ENCODE measurements at regions not wholly inside any gene's neighbourhood (a gene's known extent, or its start where the extent isn't known, plus 50 kb on each side); places are given as distances from the start of the nearest gene placed in this dataset.
"Not testable (repeated sequence)": the region's sequence is repeated elsewhere in the genome, so short reads cannot be mapped to it uniquely, and the experiment has no call there.

DNA sequence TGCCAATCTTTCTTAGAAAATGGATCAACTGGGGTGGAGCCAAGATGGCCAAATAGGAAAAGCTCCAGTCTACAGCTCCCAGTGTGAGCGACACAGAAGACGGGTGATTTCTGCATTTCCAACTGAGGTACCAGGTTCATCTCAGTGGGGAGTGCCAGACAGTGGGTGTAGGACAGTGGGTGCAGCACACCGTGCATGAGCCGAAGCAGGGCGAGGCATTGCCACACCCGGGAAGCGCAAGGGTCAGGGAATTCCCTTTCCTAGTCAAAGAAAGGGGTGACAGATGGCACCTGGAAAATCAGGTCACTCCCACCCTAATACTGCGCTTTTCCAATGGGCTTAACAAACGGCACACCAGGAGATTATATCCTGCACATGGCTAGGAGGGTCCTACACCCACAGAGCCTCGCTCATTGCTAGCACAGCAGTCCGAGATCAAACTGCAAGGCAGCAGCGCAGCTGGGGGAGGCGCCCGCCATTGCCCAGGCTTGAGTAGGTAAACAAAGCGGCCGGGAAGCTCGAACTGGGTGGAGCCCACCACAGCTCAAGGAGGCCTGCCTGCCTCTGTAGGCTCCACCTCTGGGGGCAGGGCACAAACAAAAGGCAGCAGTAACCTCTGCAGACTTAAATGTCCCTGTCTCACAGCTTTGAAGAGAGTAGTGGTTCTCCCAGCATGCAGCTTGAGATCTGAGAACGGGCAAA, 61.3 kb upstream of the LHFPL2 start:
- H3K4me3 ChIP-seq (ENCODE audit: low read length); H3K4me1 ChIP-seq (ENCODE audit: control insufficient read depth, insufficient read depth, low read length); H3K9me3 ChIP-seq (ENCODE audit: control insufficient read depth, low read length); intact Hi-C loops (cut with DNase I); H3K27me3 ChIP-seq (ENCODE audit: control insufficient read depth, insufficient read depth); H3K27ac ChIP-seq (ENCODE audit: low read length); ATAC-seq; DNase-seq: not testable (repeated sequence)
- WGBS, result 96% methylated on average over 18 of the region's 18 CpGs

DNA sequence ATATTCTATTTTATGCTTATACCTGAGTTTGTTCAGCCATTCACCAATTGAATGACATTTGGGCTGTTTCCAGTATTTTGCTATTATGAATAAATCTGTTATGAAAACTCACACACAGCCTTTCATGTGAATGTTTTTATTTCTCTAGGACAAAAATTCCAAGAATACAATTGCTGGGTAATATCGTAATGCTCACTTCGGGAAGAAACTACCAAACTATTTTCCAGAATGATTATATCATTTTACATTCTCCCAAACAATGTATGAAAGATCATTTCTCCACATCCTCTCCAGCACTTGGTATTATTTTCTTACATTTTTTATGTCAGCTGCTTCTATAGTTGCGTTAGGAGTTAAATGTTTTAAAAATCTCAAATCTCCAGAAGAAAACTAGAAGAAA, 58.3 kb upstream of the LHFPL2 start:
- DNase-seq (no peak), ATAC-seq (no peak)
- intact Hi-C loops (cut with DNase I), result no loop called here
- Histone ChIP-seq H3K27ac (ENCODE audit: low read length) (no peak overlapping the region), H3K4me3 (ENCODE audit: low read length) (no peak overlapping the region), H3K9me3 (ENCODE audit: control insufficient read depth, low read length) (no peaks in the 10 kb centered on the region), H3K27me3 (ENCODE audit: control insufficient read depth, insufficient read depth) (no peaks in the 10 kb centered on the region), H3K4me1 (ENCODE audit: control insufficient read depth, insufficient read depth, low read length) (no peaks in the 10 kb centered on the region)
- WGBS, result 63% methylated on average over 3 of the region's 3 CpGs

DNA sequence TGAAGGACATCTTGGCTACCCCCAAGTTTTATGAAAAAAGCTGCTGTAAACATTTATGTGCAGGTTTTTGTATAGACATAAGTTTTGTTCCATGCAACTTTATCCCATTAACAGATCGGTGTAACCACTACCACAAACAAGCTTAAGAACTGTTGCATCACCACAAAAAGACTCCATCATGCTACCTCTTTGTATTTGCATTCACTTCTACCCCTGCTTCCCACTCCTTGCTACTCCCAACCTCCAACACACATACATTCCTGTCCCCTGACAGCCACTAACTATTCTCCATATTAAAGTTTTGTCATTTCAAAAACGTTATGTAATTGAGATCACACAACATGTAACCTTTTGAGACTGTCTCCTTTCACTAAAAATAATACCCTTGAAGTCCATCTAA, 57.8 kb upstream of the LHFPL2 start:
- intact Hi-C loops (cut with DNase I), result no loop called here
- ATAC-seq, result no peak
- WGBS, result 77% methylated on average over 2 of the region's 2 CpGs
- no peak overlapping the region for H3K4me3 ChIP-seq (ENCODE audit: low read length)
- no peak overlapping the region for H3K27ac ChIP-seq (ENCODE audit: low read length)
- no peaks in the 10 kb centered on the region for H3K4me1 ChIP-seq (ENCODE audit: control insufficient read depth, insufficient read depth, low read length)
- DNase-seq, result no peak
- H3K27me3 ChIP-seq (ENCODE audit: control insufficient read depth, insufficient read depth), result no peaks in the 10 kb centered on the region
- no peaks in the 10 kb centered on the region for H3K9me3 ChIP-seq (ENCODE audit: control insufficient read depth, low read length)

DNA sequence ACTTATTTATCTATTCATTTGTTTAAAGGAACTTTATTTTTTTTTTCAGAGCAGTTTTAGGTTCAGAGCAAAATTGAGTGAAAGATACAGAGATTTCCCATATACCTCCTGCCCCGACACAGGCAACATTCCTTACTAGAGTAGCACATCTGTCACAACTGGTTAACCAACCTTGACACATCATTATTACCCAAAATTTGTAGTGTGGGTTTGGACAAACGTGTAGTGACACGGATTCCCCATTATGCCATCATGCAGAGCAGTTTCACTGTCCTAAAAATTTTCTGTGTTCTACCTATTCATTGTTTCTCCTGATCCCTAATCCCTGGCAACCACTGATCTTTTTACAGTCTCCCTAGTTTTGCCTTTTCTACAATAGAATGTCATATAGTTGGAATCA, 57.3 kb upstream of the LHFPL2 start:
- H3K9me3 ChIP-seq (ENCODE audit: control insufficient read depth, low read length), result no peaks in the 10 kb centered on the region
- DNase-seq (no peak), ATAC-seq (no peak)
- H3K27me3 ChIP-seq (ENCODE audit: control insufficient read depth, insufficient read depth), result no peaks in the 10 kb centered on the region
- H3K4me1 ChIP-seq (ENCODE audit: control insufficient read depth, insufficient read depth, low read length), result no peaks in the 10 kb centered on the region
- no peak overlapping the region for H3K4me3 ChIP-seq (ENCODE audit: low read length)
- WGBS, result 92% methylated on average over 3 of the region's 3 CpGs
- intact Hi-C loops (cut with DNase I), result no loop called here
- H3K27ac ChIP-seq (ENCODE audit: low read length), result no peak overlapping the region

- DNase-seq (no peak), ATAC-seq (no peak)
- intact Hi-C loops (cut with DNase I), result no loop called here
- no peak overlapping the region for H3K4me3 ChIP-seq (ENCODE audit: low read length)
- H3K4me1 ChIP-seq (ENCODE audit: control insufficient read depth, insufficient read depth, low read length), result peaks cover 2% of the 10 kb centered on the region
- WGBS, result 68% methylated on average over 3 of the region's 3 CpGs
- H3K9me3 ChIP-seq (ENCODE audit: control insufficient read depth, low read length), result no peaks in the 10 kb centered on the region
- H3K27ac ChIP-seq (ENCODE audit: low read length), result peak overlapping the region; percentile 42
- no peaks in the 10 kb centered on the region for H3K27me3 ChIP-seq (ENCODE audit: control insufficient read depth, insufficient read depth)
These were observed 53.3 kb upstream of the LHFPL2 start for GRCh38 chr5:78701795-78702410.

GRCh38 chr5:78699552-78700153, 51.1 kb upstream of the LHFPL2 start:
- no peak overlapping the region for H3K27ac ChIP-seq (ENCODE audit: low read length)
- H3K9me3 ChIP-seq (ENCODE audit: control insufficient read depth, low read length), result no peaks in the 10 kb centered on the region
- ATAC-seq (peak; percentile 22 to 73), DNase-seq (peak in 1 of 3 donors; percentile 34)
- H3K4me3 ChIP-seq (ENCODE audit: low read length), result no peak overlapping the region
- peaks cover 2% of the 10 kb centered on the region for H3K4me1 ChIP-seq (ENCODE audit: control insufficient read depth, insufficient read depth, low read length)
- H3K27me3 ChIP-seq (ENCODE audit: control insufficient read depth, insufficient read depth), result no peaks in the 10 kb centered on the region
- 69% methylated on average over 6 of the region's 6 CpGs for WGBS
- intact Hi-C loops (cut with DNase I), result no loop called here

- 58% methylated on average over 4 of the region's 4 CpGs for WGBS
- intact Hi-C loops (cut with DNase I), result no loop called here
- Histone ChIP-seq H3K4me1 (ENCODE audit: control insufficient read depth, insufficient read depth, low read length) (peaks cover 2% of the 10 kb centered on the region), H3K4me3 (ENCODE audit: low read length) (no peak overlapping the region), H3K27ac (ENCODE audit: low read length) (no peak overlapping the region), H3K27me3 (ENCODE audit: control insufficient read depth, insufficient read depth) (no peaks in the 10 kb centered on the region), H3K9me3 (ENCODE audit: control insufficient read depth, low read length) (no peaks in the 10 kb centered on the region)
- DNase-seq (peak; percentile 65 to 78 (median 66)), ATAC-seq (peak; percentile 92 to 97)
These were observed 49.7 kb upstream of the LHFPL2 start for GRCh38 chr5:78698191-78698791.

Measured in right cardiac atrium (tissue), 5 donors.